ENCODE measurements at regions not wholly inside any gene's neighbourhood (a gene's known extent, or its start where the extent isn't known, plus 50 kb on each side); places are given as distances from the start of the nearest gene placed in this dataset.

DNA sequence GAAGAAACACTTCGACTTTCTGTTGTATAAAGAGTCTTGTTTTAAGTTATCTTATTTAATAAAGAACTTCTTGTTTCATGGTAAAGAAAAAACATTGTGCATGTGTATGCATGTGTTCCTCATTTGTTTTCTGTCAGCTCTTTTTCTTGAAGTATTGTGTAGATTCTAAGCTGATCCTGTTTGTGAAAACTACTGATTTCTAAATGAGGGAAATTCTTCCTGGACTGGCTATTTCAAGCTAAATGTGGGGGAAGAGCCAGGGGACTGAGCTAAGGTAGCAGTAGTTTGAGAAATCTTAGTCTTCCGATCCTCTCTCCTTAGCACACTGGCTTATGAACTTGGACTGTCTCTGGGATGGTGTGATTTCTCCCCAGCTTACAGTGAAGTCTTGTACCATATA, 56.4 kb upstream of the RBMS1 start:
- H3K4me3 ChIP-seq (ENCODE audit: low read depth, low read length), result no peak overlapping the region
- BruUV-seq (replicated peaks), result no TSS peak
- H3K4me3 Mint-ChIP-seq (ENCODE audit: unreplicated experiment), result no peak overlapping the region
- intact Hi-C loops (cut with micrococcal nuclease; ENCODE audit: unreplicated experiment), result no loop called here
- no peaks in the 10 kb centered on the region for H3K9me3 ChIP-seq
- H3K27ac Mint-ChIP-seq (ENCODE audit: unreplicated experiment), result no peak overlapping the region
- peaks cover 6% of the 10 kb centered on the region for H3K9me3 Mint-ChIP-seq (ENCODE audit: unreplicated experiment)
- ChIA-PET CTCF (no interaction called here), POLR2A (no interaction called here)
- no peaks in the 10 kb centered on the region for H3K4me1 ChIP-seq
- H3K36me3 ChIP-seq (ENCODE audit: control insufficient read depth, insufficient read depth, low read length), result no peaks in the 10 kb centered on the region
- no peaks in the 10 kb centered on the region for H3K36me3 Mint-ChIP-seq (ENCODE audit: insufficient read depth, unreplicated experiment)
- no peaks in the 10 kb centered on the region for H3K4me1 Mint-ChIP-seq (ENCODE audit: low read depth, unreplicated experiment)
- no peak for DNase-seq
- H3K27me3 Mint-ChIP-seq (ENCODE audit: insufficient read depth, unreplicated experiment), result no peaks in the 10 kb centered on the region
- no peaks in the 10 kb centered on the region for H3K27me3 ChIP-seq (replicated peaks; ENCODE audit: control insufficient read depth, insufficient read depth, low read length)
- TF ChIP-seq, protein P1, sequence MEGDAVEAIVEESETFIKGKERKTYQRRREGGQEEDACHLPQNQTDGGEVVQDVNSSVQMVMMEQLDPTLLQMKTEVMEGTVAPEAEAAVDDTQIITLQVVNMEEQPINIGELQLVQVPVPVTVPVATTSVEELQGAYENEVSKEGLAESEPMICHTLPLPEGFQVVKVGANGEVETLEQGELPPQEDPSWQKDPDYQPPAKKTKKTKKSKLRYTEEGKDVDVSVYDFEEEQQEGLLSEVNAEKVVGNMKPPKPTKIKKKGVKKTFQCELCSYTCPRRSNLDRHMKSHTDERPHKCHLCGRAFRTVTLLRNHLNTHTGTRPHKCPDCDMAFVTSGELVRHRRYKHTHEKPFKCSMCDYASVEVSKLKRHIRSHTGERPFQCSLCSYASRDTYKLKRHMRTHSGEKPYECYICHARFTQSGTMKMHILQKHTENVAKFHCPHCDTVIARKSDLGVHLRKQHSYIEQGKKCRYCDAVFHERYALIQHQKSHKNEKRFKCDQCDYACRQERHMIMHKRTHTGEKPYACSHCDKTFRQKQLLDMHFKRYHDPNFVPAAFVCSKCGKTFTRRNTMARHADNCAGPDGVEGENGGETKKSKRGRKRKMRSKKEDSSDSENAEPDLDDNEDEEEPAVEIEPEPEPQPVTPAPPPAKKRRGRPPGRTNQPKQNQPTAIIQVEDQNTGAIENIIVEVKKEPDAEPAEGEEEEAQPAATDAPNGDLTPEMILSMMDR (IDR thresholded peaks at IDR 0.05; ENCODE audit: insufficient read depth in 1 of 2, low read depth in 1 of 2, low read length in 1 of 2, severe bottlenecking in 1 of 2, unreplicated experiment in 1 of 2), result no peak

DNA sequence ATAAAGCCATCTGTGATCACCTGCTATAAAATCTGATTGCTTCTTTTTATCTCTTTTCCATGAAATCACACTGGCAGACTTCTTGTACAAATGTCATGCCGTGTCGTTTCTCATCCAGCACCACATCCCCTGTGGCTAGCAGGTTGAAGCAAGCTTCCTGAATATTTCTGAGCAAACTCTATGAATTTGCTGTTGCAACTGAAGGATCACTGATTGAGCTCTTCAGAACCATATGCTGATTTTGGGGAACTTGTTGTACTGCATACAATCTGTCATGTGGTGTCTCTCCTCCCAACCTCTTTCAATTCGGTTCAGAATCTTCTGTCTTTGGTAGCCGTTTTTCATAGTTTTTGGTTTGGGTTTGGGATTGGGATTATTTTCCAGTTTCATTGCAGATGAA, 57.7 kb upstream of the RBMS1 start:
- no peak for DNase-seq
- Histone ChIP-seq H3K36me3 (ENCODE audit: control insufficient read depth, insufficient read depth, low read length) (no peaks in the 10 kb centered on the region), H3K9me3 (no peaks in the 10 kb centered on the region), H3K4me1 (no peaks in the 10 kb centered on the region), H3K27me3 (replicated peaks; ENCODE audit: control insufficient read depth, insufficient read depth, low read length) (no peaks in the 10 kb centered on the region), H3K4me3 (ENCODE audit: low read depth, low read length) (no peak overlapping the region)
- no peaks in the 10 kb centered on the region for H3K4me1 Mint-ChIP-seq (ENCODE audit: low read depth, unreplicated experiment)
- H3K27me3 Mint-ChIP-seq (ENCODE audit: insufficient read depth, unreplicated experiment), result no peaks in the 10 kb centered on the region
- H3K4me3 Mint-ChIP-seq (ENCODE audit: unreplicated experiment), result no peak overlapping the region
- no peak overlapping the region for H3K27ac Mint-ChIP-seq (ENCODE audit: unreplicated experiment)
- no peaks in the 10 kb centered on the region for H3K36me3 Mint-ChIP-seq (ENCODE audit: insufficient read depth, unreplicated experiment)
- POLR2A ChIA-PET, result no interaction called here
- no TSS peak for BruUV-seq (replicated peaks)
- peaks cover 6% of the 10 kb centered on the region for H3K9me3 Mint-ChIP-seq (ENCODE audit: unreplicated experiment)
- TF ChIP-seq, protein P1 (IDR thresholded peaks at IDR 0.05; ENCODE audit: insufficient read depth in 1 of 2, low read depth in 1 of 2, low read length in 1 of 2, severe bottlenecking in 1 of 2, unreplicated experiment in 1 of 2), result no peak
- intact Hi-C loops (cut with micrococcal nuclease; ENCODE audit: unreplicated experiment), result no loop called here
- CTCF ChIA-PET, result no interaction called here

DNA sequence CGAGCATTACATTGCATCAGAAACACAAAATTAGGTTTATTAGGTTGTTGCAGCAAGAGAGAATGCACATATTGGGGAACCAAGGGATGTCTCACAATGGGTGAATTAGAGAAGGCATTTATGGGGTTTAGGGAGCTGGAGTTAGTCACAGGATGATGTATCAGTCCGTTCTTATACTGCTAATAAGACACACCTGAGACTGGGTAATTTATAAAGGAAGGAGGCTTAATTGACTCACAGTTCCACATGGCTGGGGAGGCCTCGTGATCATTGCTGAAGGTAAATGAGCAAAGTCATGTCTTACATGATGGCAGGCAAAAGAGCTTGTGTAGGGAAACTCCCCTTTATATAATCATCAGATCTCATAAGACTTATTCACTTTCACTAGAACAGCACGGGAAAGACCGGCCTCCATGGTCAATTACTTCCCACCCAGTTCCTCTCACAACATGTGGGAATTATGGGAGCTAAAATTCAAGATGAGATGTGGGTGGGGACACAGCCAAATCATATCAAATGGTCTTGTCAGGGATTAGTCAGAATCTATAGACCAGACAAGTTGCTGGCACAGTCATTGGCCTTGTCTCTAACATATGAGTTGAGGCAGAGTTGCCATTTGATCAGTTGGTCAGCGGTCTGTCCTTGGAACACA, 61.9 kb upstream of the RBMS1 start:
- POLR2A ChIA-PET, result no interaction called here
- no TSS peak for BruUV-seq (replicated peaks)
- no peak overlapping the region for H3K27ac Mint-ChIP-seq (ENCODE audit: unreplicated experiment)
- CTCF ChIA-PET, result no interaction called here
- H3K9me3 Mint-ChIP-seq (ENCODE audit: unreplicated experiment), result no peaks in the 10 kb centered on the region
- H3K4me3 Mint-ChIP-seq (ENCODE audit: unreplicated experiment), result no peak overlapping the region
- H3K27me3 Mint-ChIP-seq (ENCODE audit: insufficient read depth, unreplicated experiment), result no peaks in the 10 kb centered on the region
- TF ChIP-seq, protein P1 (IDR thresholded peaks at IDR 0.05; ENCODE audit: insufficient read depth in 1 of 2, low read depth in 1 of 2, low read length in 1 of 2, severe bottlenecking in 1 of 2, unreplicated experiment in 1 of 2), result no peak
- H3K4me1 ChIP-seq, result no peaks in the 10 kb centered on the region
- no peaks in the 10 kb centered on the region for H3K36me3 Mint-ChIP-seq (ENCODE audit: insufficient read depth, unreplicated experiment)
- no peak for DNase-seq
- no peaks in the 10 kb centered on the region for H3K27me3 ChIP-seq (replicated peaks; ENCODE audit: control insufficient read depth, insufficient read depth, low read length)
- no peaks in the 10 kb centered on the region for H3K9me3 ChIP-seq
- H3K4me3 ChIP-seq (ENCODE audit: low read depth, low read length), result no peak overlapping the region
- intact Hi-C loops (cut with micrococcal nuclease; ENCODE audit: unreplicated experiment), result no loop called here
- H3K4me1 Mint-ChIP-seq (ENCODE audit: low read depth, unreplicated experiment), result no peaks in the 10 kb centered on the region
- no peaks in the 10 kb centered on the region for H3K36me3 ChIP-seq (ENCODE audit: control insufficient read depth, insufficient read depth, low read length)
